Cardiac fibroblast (primary cell): ENCODE measurements at regions not wholly inside any gene's neighbourhood (a gene's known extent, or its start where the extent isn't known, plus 50 kb on each side); places are given as distances from the start of the nearest gene placed in this dataset.

Experiments used
- DNase-seq, 2 donors: peaks; one replicate each; pipeline versions ENCODE4 v3.0.0 to v3.0.0-alpha.2; 2010; ENCODE audit warnings: low read depth in 2 of 2
- H3K4me3 ChIP-seq, 2 donors: replicated peaks in 1 of 2; 1 replicate in 1 of 2; 2 replicates in 1 of 2; pipeline ENCODE4 v1.5.1; 2011; ENCODE audit warnings: low read depth in 2 of 2, low read length in 2 of 2, mild to moderate bottlenecking in 2 of 2, moderate library complexity in 1 of 2
- TF ChIP-seq, protein P1 (sequence below): IDR thresholded peaks from one replicate; pipeline ENCODE4 v1.5.1; 2011; ENCODE audit warnings: low read depth, mild to moderate bottlenecking, low read length, inconsistent platforms

DNA sequence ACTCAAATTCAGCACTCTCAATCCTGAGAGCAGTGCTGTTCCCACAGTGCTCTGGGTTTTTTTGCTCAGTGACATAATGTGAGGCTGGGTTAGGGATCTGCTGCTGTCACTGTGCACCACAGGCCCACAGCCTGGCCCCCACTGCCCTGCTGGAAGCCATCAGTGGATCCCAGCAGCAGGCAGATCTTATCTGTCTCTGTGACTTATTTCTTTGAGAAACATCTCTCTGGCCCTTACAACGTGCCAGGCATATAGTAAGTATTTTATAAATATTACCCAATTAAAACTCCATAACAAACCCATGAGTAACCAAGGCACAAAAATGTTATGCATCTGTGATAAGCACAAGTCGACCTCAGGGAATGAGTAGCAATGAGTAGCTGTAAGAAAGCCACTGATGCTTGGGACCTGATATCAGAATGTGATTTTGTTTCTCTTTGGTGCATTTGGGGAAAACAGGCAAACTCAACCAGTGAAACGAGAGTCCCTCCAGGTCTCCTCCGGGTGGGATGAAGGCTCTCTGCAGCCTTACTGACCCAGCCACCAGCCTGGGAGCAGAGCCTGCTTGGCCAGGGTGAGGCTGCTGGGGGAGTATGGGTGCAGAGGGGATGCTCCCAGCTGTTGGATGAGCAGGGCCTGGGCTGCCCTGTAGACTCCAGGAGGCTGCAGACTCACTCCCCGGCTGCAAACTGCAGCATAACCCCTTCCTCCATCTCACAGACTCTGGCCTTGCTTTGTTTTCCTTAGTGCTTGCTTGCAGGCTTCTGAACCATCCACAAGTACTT lies 172.7 kb upstream of the LNX1 start:
- DNase-seq, result peak; percentile 80 to 85
- H3K4me3 ChIP-seq, result no peak overlapping the region
- TF ChIP-seq, protein P1, sequence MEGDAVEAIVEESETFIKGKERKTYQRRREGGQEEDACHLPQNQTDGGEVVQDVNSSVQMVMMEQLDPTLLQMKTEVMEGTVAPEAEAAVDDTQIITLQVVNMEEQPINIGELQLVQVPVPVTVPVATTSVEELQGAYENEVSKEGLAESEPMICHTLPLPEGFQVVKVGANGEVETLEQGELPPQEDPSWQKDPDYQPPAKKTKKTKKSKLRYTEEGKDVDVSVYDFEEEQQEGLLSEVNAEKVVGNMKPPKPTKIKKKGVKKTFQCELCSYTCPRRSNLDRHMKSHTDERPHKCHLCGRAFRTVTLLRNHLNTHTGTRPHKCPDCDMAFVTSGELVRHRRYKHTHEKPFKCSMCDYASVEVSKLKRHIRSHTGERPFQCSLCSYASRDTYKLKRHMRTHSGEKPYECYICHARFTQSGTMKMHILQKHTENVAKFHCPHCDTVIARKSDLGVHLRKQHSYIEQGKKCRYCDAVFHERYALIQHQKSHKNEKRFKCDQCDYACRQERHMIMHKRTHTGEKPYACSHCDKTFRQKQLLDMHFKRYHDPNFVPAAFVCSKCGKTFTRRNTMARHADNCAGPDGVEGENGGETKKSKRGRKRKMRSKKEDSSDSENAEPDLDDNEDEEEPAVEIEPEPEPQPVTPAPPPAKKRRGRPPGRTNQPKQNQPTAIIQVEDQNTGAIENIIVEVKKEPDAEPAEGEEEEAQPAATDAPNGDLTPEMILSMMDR, result no peak

DNA sequence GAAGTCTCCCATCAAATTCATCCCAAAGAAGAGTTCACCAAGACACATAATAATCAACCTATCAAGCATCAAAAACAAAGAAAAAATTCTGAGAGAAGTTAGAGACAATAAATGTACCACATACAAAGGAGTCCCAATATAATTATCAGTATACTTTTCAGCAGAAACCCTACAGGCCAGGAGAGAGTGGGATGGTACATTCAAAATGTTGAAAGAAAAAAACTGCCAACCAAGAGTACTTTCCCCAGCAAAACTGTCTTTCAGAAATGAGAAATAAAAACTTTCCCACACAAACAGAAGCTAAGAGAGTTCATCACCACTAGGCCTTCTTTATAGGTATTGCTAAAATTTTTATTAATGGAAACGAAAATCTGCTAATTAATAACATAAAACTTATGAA lies 164.4 kb upstream of the LNX1 start:
- TF ChIP-seq, protein P1, result no peak
- DNase-seq, result no peak
- H3K4me3 ChIP-seq, result no peak overlapping the region

DNA sequence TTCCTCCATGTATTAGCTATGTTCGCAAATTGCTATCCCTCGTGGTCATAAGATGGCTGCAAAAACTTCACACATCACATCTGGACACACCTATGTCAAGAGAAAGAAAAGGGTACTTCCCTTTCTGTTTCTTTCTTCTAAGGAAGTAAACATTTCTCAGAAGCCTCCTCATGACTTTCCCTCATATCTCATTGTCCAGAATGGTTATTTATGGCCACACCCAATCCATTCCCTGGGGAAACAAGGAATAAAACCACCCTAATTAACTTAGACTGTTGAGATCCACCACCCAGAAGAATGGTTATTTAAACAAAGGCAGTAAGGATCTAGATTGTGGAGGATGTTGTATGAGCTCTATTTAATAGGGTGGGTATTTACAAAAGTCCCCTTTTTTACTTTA lies 160.8 kb upstream of the LNX1 start:
- TF ChIP-seq, protein P1, result no peak
- no peak overlapping the region for H3K4me3 ChIP-seq
- DNase-seq, result no peak

DNA sequence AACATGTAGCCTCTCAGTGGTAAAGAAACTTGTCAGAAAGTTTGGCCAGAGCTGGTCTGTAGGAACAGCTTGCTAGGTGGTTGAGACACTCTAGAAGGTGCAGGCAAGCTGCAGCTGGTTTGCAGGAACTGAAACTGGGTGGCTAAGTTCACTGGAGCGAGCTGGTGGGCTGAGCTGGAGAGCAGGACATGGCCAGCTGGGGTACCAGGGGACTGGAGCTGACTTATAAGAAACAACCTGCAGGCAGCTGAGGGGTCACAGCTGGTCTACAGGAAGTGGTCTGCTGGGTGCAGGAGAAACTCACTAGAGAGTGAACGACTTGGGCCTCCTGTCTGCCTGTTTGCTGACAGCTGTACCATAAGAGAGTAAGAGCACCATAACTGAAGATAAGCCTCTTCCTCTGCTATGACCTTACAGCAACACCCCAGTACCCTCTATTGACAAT lies 157.1 kb upstream of the LNX1 start:
- DNase-seq, result no peak
- no peak overlapping the region for H3K4me3 ChIP-seq
- TF ChIP-seq, protein P1, result no peak

DNA sequence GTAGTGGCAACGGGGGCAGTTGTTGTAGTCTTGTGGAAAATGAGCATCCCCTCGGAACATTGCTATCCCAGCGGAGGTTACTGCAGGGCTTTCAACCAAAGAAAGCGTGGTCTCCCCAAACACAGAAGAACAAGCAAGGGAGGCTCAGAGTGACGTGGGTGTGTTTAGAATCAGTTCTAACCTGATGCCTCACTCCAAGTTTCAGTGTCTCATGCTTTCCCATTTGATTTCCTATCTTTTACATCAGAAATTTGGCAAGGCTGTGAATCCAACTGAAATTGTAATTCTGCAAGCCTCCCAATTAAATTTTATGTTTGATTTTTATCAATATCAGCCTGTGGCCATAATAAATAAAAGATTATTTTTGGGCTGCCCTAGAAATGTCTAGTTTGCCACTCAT lies 156.1 kb upstream of the LNX1 start:
- no peak overlapping the region for H3K4me3 ChIP-seq
- DNase-seq, result no peak
- TF ChIP-seq, protein P1, result no peak

DNA sequence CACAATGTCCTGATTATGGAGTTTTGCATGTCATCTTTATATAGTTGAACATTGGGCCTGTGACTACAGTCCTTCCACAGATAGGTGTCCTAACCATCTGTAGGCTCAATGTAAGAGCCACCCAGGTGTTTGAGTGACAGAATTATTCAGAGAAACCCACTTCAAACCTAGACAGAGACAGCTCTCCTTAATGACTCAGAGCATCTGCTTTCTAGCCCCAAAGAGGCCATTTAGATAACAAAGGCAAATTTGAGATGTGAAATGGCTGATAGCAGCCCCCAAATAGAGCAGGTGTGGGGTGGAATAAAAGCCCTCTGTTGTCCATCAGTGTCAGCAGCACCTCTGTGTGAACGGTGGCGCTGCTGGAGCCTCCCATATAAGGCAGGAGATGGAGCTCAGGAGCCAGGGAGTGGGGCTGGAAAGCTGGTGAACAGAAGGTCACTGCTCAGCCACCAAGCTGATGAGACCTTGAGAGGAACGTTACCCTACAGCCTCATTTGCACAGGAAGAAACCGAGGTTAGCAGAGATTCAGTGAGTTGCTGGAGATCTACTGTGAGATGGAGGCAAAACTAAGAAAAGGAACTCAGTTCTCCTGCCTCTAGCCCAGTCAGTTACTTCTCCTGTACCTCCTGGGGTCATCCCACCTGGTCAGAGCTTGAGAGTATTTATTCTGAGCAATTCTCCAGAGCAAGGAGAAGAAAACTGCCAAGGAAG lies 153.3 kb upstream of the LNX1 start:
- TF ChIP-seq, protein P1, result no peak
- H3K4me3 ChIP-seq, result no peak overlapping the region
- DNase-seq, result no peak
